ENCODE measurements at regions not wholly inside any gene's neighbourhood (a gene's known extent, or its start where the extent isn't known, plus 50 kb on each side); places are given as distances from the start of the nearest gene placed in this dataset.

DNA sequence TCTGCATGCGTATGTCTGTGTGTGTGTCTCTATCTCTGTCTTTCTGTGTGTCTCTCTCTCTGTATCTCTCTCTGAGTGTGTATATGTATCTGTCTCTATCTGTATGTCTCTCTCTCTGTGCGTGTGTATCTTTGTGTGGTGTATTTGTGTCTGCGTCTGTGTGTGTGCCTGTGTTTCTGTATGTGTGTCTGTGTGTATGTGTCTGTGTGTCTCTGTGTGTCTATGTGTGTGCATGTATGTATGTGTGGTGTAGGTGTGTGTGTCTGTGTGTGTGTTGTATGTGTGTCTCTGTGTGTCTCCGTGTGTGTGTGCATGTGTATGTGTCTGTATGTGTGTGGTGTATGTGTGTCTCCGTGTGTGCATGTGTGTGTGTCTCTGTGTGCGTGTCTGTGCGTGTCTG, 243.0 kb upstream of the FOXQ1 start:
- H3K79me2 ChIP-seq (ENCODE audit: insufficient read depth, low read length) = no peaks in the 10 kb centered on the region
- H3K4me3 ChIP-seq (replicated peaks in 1 of 2; ENCODE audit: low read depth in 1 of 2, low read length in 2 of 2) = no peak overlapping the region
- H3K27ac ChIP-seq (ENCODE audit: low read depth, low read length) = no peak overlapping the region
- no peak for ATAC-seq
- no peaks in the 10 kb centered on the region for H3K4me1 ChIP-seq (ENCODE audit: control insufficient read depth in 1 of 2, insufficient read depth in 2 of 2, low read length in 2 of 2)
- TF ChIP-seq EZH2 (IDR thresholded peaks at IDR 0.05) (no peak), SIN3A (IDR thresholded peaks at IDR 0.05; ENCODE audit: low read depth) (no peak), ELF1 (IDR thresholded peaks at IDR 0.05; ENCODE audit: borderline replicate concordance, low read depth) (no peak), CEBPB (IDR thresholded peaks at IDR 0.05; ENCODE audit: low read depth) (no peak), SRF (IDR thresholded peaks at IDR 0.05; ENCODE audit: low read depth) (no peak), CBX3 (IDR thresholded peaks at IDR 0.05; ENCODE audit: low read depth) (no peak), JUND (IDR thresholded peaks at IDR 0.05) (no peak)
- TF ChIP-seq, protein P1, sequence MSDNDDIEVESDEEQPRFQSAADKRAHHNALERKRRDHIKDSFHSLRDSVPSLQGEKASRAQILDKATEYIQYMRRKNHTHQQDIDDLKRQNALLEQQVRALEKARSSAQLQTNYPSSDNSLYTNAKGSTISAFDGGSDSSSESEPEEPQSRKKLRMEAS (IDR thresholded peaks at IDR 0.05) = no peak
- TF ChIP-seq, protein P2, sequence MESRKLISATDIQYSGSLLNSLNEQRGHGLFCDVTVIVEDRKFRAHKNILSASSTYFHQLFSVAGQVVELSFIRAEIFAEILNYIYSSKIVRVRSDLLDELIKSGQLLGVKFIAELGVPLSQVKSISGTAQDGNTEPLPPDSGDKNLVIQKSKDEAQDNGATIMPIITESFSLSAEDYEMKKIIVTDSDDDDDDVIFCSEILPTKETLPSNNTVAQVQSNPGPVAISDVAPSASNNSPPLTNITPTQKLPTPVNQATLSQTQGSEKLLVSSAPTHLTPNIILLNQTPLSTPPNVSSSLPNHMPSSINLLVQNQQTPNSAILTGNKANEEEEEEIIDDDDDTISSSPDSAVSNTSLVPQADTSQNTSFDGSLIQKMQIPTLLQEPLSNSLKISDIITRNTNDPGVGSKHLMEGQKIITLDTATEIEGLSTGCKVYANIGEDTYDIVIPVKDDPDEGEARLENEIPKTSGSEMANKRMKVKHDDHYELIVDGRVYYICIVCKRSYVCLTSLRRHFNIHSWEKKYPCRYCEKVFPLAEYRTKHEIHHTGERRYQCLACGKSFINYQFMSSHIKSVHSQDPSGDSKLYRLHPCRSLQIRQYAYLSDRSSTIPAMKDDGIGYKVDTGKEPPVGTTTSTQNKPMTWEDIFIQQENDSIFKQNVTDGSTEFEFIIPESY (IDR thresholded peaks at IDR 0.05; ENCODE audit: extremely low read depth, insufficient replicate concordance, low read length) = no peak
- TF ChIP-seq, protein P3, sequence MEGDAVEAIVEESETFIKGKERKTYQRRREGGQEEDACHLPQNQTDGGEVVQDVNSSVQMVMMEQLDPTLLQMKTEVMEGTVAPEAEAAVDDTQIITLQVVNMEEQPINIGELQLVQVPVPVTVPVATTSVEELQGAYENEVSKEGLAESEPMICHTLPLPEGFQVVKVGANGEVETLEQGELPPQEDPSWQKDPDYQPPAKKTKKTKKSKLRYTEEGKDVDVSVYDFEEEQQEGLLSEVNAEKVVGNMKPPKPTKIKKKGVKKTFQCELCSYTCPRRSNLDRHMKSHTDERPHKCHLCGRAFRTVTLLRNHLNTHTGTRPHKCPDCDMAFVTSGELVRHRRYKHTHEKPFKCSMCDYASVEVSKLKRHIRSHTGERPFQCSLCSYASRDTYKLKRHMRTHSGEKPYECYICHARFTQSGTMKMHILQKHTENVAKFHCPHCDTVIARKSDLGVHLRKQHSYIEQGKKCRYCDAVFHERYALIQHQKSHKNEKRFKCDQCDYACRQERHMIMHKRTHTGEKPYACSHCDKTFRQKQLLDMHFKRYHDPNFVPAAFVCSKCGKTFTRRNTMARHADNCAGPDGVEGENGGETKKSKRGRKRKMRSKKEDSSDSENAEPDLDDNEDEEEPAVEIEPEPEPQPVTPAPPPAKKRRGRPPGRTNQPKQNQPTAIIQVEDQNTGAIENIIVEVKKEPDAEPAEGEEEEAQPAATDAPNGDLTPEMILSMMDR (IDR thresholded peaks at IDR 0.05 in 2 of 3, conservative IDR thresholded peaks at IDR 0.05 in 1 of 3; ENCODE audit: borderline replicate concordance in 1 of 3, insufficient read depth in 1 of 3, low read depth in 2 of 3, low read length in 2 of 3) = no peak
- CTCF ChIA-PET = no interaction called here
- intact Hi-C loops (cut with micrococcal nuclease) = no loop called here
- no peaks in the 10 kb centered on the region for H3K9me2 ChIP-seq (ENCODE audit: insufficient read depth)
- BruUV-seq (replicated peaks) = no TSS peak
- H4K20me1 ChIP-seq (ENCODE audit: insufficient read depth) = no peaks in the 10 kb centered on the region
- H3K9me3 ChIP-seq (ENCODE audit: control insufficient read depth in 1 of 2, insufficient read depth in 1 of 2, low read depth in 1 of 2, low read length in 2 of 2) = no peaks in the 10 kb centered on the region
- no peak overlapping the region for H2AFZ ChIP-seq (ENCODE audit: low read depth, low read length, poor library complexity, severe bottlenecking)
- POLR2A ChIA-PET = no interaction called here
- no peak overlapping the region for H3K9ac ChIP-seq (ENCODE audit: low read length)
- no peak overlapping the region for H3K4me2 ChIP-seq (ENCODE audit: low read length)
- no peaks in the 10 kb centered on the region for H3K27me3 ChIP-seq (ENCODE audit: insufficient read depth, low read length)
- DNase-seq (ENCODE audit: low read depth, low spot score) = no peak
- RAD21 ChIA-PET (ENCODE audit: low non-redundant PET in 1 of 2, low total read pairs in 2 of 2, uncharacterized antibody in 2 of 2, unreplicated experiment in 2 of 2) = no interaction called here
- H3K36me3 ChIP-seq (ENCODE audit: control insufficient read depth in 1 of 2, insufficient read depth in 2 of 2, low read length in 2 of 2) = no peaks in the 10 kb centered on the region
